Endothelial cell of umbilical vein (primary cell): ENCODE measurements at regions not wholly inside any gene's neighbourhood (a gene's known extent, or its start where the extent isn't known, plus 50 kb on each side); places are given as distances from the start of the nearest gene placed in this dataset.

Experiments
- BruUV-seq: library from RNA; stranded (reverse); fragments of 400-500 nt; replicated peaks from 2 replicates; lab custom pipeline; 2021; lab: Mats Ljungman, UMichigan
- CTCF ChIA-PET: fragments of 300-600, 350-600 bp; sonication (Branson Sonifier 250); formaldehyde crosslinking; loops from one replicate; lab custom pipeline; 2021; ENCODE audit warnings: antibody characterized with exemption, inconsistent platforms; lab: Charles Lee
- POLR2A ChIA-PET: fragments of 300-600, 350-600 bp; sonication (Branson Sonifier 250); formaldehyde crosslinking; loops from one replicate; lab custom pipeline; 2021; ENCODE audit warnings: antibody characterized with exemption, inconsistent platforms; lab: Charles Lee
- DNase-seq: peaks from one replicate; pipeline ENCODE4 v3.0.0-alpha.2; 2011; ENCODE audit warnings: low read depth, low spot score
- FAIRE-seq: peaks from 2 replicates; lab custom pipeline; 2011; peaks lifted over from hg19 to GRCh38; lab: Jason Lieb, UNC
- H2AFZ ChIP-seq: 2 replicates; pipeline ENCODE4 v1.6.0; 2012; ENCODE audit warnings: low read depth, low read length, control low read depth, inconsistent platforms
- H3K27ac ChIP-seq: 2 replicates; pipeline ENCODE4 v1.5.1; 2011; ENCODE audit warnings: low read depth, mild to moderate bottlenecking, control low read depth, low read length, moderate library complexity; ENCODE audit not compliant: insufficient read depth
- H3K27me3 ChIP-seq, 2 experiments: 2 replicates each; pipeline versions ENCODE4 v1.6.0 to v1.6.1; 2011; ENCODE audit warnings: low read length in 2 of 2, mixed read lengths in 1 of 2; ENCODE audit not compliant: control insufficient read depth in 2 of 2, insufficient read depth in 2 of 2
- H3K36me3 ChIP-seq, 2 experiments: 2 replicates in 1 of 2; 3 replicates in 1 of 2; pipeline ENCODE4 v1.5.1; 2011; ENCODE audit warnings: low read length in 2 of 2, mild to moderate bottlenecking in 1 of 2, moderate library complexity in 1 of 2; ENCODE audit not compliant: control insufficient read depth in 2 of 2, insufficient read depth in 2 of 2; ENCODE audit errors: extremely low read depth in 1 of 2
- H3K4me1 ChIP-seq: 3 replicates; pipeline ENCODE4 v1.5.1; 2011; ENCODE audit warnings: mild to moderate bottlenecking, low read length; ENCODE audit not compliant: control insufficient read depth, insufficient read depth; ENCODE audit errors: extremely low read depth
- H3K4me2 ChIP-seq: 2 replicates; pipeline ENCODE4 v1.6.1; 2011; ENCODE audit warnings: low read length, control low read depth, mixed read lengths; ENCODE audit not compliant: insufficient read depth
- H3K4me3 ChIP-seq, 3 experiments: fragments of 200-600 bp in 1 of 3; sonication (generic), shearing (Covaris generic) in 1 of 3; replicated peaks in 1 of 3; 2 replicates each; pipeline ENCODE4 v1.5.1; 2011 to 2016; ENCODE audit warnings: control low read depth in 3 of 3, low read length in 3 of 3, mild to moderate bottlenecking in 2 of 3, inconsistent platforms in 1 of 3, low read depth in 1 of 3, moderate library complexity in 1 of 3; ENCODE audit not compliant: insufficient read depth in 1 of 3
- H3K79me2 ChIP-seq: 2 replicates; pipeline ENCODE4 v1.6.0; 2012; ENCODE audit warnings: low read length, inconsistent platforms; ENCODE audit not compliant: control insufficient read depth, insufficient read depth
- H3K9ac ChIP-seq: replicated peaks from 2 replicates; pipeline ENCODE3; 2011; ENCODE audit warnings: low read length, control low read depth; ENCODE audit not compliant: insufficient read depth; ENCODE audit errors: extremely low read depth
- H3K9me1 ChIP-seq: replicated peaks from 3 replicates; pipeline ENCODE4 v1.6.0; 2011; ENCODE audit warnings: mild to moderate bottlenecking, low read length; ENCODE audit not compliant: control insufficient read depth, insufficient read depth; ENCODE audit errors: extremely low read depth
- H3K9me3 ChIP-seq: replicated peaks from 2 replicates; pipeline ENCODE4 v1.5.1; 2012; ENCODE audit warnings: low read length, inconsistent platforms; ENCODE audit not compliant: control insufficient read depth, insufficient read depth
- H4K20me1 ChIP-seq: replicated peaks from 2 replicates; pipeline ENCODE3; 2011; ENCODE audit warnings: mild to moderate bottlenecking, low read length; ENCODE audit not compliant: control insufficient read depth, insufficient read depth; ENCODE audit errors: extremely low read depth
- EZH2 ChIP-seq: IDR thresholded peaks from 2 replicates; pipeline ENCODE4 v1.6.1; 2012; ENCODE audit warnings: borderline replicate concordance, low read depth, mild to moderate bottlenecking, moderate library complexity, low read length, inconsistent platforms; ENCODE audit not compliant: severe bottlenecking
- FOS ChIP-seq: IDR thresholded peaks from 2 replicates; pipeline ENCODE4 v1.6.1; 2011; ENCODE audit warnings: mild to moderate bottlenecking, low read length, moderate library complexity, borderline replicate concordance; ENCODE audit not compliant: insufficient read depth
- GATA2 ChIP-seq: IDR thresholded peaks from 2 replicates; pipeline ENCODE4 v1.7.0; 2011; ENCODE audit warnings: low read depth, mild to moderate bottlenecking, moderate library complexity, mixed read lengths, low read length; ENCODE audit not compliant: insufficient read length, insufficient read depth
- JUN ChIP-seq: IDR thresholded peaks from 2 replicates; pipeline ENCODE4 v1.6.1; 2011; ENCODE audit warnings: borderline replicate concordance, low read depth; ENCODE audit not compliant: insufficient read length, insufficient read depth
- MYC ChIP-seq: IDR thresholded peaks from one replicate; pipeline ENCODE4 v1.6.1; 2011; ENCODE audit warnings: mild to moderate bottlenecking, low read depth, low read length
- POLR2A ChIP-seq: IDR thresholded peaks from 2 replicates; pipeline ENCODE4 v1.6.1; 2012; ENCODE audit warnings: low read depth, mild to moderate bottlenecking, control low read depth, low read length
- POLR2AphosphoS5 ChIP-seq: IDR thresholded peaks from 2 replicates; pipeline ENCODE4 v1.6.1; 2012; ENCODE audit warnings: low read depth, mild to moderate bottlenecking, control low read depth, low read length, moderate library complexity; ENCODE audit not compliant: insufficient read depth
- dilution Hi-C: fragments of 300-500 bp; cut with MboI; formaldehyde crosslinking; loops from one replicate; pipeline ENCODE4 v1.15.0; 2019; ENCODE audit warnings: low sequenced_read_pairs; ENCODE audit not compliant: extremely low pct_ligation_motif_present
- intact Hi-C: fragments of 100-400 bp; cut with micrococcal nuclease; formaldehyde crosslinking; loops from one replicate; pipeline ENCODE4 v1.10.0; 2022
- TF ChIP-seq, protein P1 (sequence below): IDR thresholded peaks from 2 replicates; pipeline ENCODE4 v1.6.1; 2011; ENCODE audit not compliant: insufficient read depth, insufficient read length
- TF ChIP-seq, protein P2 (sequence below), 2 donors: IDR thresholded peaks; 1 replicate in 1 of 2; 2 replicates in 1 of 2; pipeline ENCODE4 v1.5.1; 2011; ENCODE audit warnings: low read length in 2 of 2, mild to moderate bottlenecking in 2 of 2, moderate library complexity in 2 of 2, control low read depth in 1 of 2, inconsistent platforms in 1 of 2, low read depth in 1 of 2; ENCODE audit not compliant: insufficient read depth in 1 of 2; ENCODE audit errors: extremely low read depth in 1 of 2

DNA sequence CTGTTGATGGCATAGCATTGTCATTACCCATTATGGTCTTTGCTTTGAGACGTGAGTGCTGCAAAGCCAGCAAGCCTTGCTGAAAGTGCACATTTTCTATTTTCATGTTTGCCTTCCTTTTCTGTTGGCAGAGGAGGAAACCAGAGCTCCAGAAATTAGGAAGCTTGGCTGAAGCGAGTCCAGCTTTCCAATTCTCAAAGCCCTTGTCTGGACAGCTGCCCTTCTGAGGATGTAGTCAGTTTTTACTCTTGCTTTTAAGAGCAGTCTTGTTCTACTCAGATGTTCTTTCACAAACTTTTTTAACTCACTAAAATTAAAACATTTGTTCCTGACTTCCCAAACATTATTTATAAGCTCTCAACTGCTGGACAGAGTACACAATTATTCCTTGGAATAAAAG, 93.8 kb downstream of the ICOS start:
- Histone ChIP-seq H3K9ac (no peak overlapping the region), H3K4me1 (peaks cover 19% of the 10 kb centered on the region), H3K36me3 (no peaks in the 10 kb centered on the region), H3K27ac (no peak overlapping the region), H3K9me3 (no peaks in the 10 kb centered on the region), H4K20me1 (no peaks in the 10 kb centered on the region), H3K4me3 (no peak overlapping the region), H3K4me2 (no peak overlapping the region), H3K9me1 (no peaks in the 10 kb centered on the region), H3K27me3 (no peaks in the 10 kb centered on the region), H2AFZ (no peak overlapping the region), H3K79me2 (no peaks in the 10 kb centered on the region)
- intact Hi-C loops (no loop called here), dilution Hi-C loops (no loop called here)
- no peak for DNase-seq
- POLR2A ChIA-PET: no interaction called here
- no peak for TF ChIP-seq EZH2
- no peak for TF ChIP-seq FOS
- no peak for TF ChIP-seq POLR2A
- TF ChIP-seq POLR2AphosphoS5: no peak
- TF ChIP-seq JUN: no peak
- TF ChIP-seq, protein P1, sequence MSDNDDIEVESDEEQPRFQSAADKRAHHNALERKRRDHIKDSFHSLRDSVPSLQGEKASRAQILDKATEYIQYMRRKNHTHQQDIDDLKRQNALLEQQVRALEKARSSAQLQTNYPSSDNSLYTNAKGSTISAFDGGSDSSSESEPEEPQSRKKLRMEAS: no peak
- TF ChIP-seq, protein P2, sequence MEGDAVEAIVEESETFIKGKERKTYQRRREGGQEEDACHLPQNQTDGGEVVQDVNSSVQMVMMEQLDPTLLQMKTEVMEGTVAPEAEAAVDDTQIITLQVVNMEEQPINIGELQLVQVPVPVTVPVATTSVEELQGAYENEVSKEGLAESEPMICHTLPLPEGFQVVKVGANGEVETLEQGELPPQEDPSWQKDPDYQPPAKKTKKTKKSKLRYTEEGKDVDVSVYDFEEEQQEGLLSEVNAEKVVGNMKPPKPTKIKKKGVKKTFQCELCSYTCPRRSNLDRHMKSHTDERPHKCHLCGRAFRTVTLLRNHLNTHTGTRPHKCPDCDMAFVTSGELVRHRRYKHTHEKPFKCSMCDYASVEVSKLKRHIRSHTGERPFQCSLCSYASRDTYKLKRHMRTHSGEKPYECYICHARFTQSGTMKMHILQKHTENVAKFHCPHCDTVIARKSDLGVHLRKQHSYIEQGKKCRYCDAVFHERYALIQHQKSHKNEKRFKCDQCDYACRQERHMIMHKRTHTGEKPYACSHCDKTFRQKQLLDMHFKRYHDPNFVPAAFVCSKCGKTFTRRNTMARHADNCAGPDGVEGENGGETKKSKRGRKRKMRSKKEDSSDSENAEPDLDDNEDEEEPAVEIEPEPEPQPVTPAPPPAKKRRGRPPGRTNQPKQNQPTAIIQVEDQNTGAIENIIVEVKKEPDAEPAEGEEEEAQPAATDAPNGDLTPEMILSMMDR (IDR thresholded peaks at IDR 0.05; ENCODE audit: extremely low read depth in 1 of 2, insufficient read depth in 1 of 2, low read depth in 1 of 2, low read length in 2 of 2): no peak
- no peak for TF ChIP-seq MYC
- no peak for TF ChIP-seq GATA2
- BruUV-seq: no TSS peak
- FAIRE-seq: no peak
- CTCF ChIA-PET: interaction anchor here (1.0 to 2.6 kb wide), 7 partner anchors 9 to 230 kb away, joined by 3 to 11 read pairs (median 4); no protein-coding TSS in a partner anchor
